ENCODE measurements at regions not wholly inside any gene's neighbourhood (a gene's known extent, or its start where the extent isn't known, plus 50 kb on each side); places are given as distances from the start of the nearest gene placed in this dataset.

DNA sequence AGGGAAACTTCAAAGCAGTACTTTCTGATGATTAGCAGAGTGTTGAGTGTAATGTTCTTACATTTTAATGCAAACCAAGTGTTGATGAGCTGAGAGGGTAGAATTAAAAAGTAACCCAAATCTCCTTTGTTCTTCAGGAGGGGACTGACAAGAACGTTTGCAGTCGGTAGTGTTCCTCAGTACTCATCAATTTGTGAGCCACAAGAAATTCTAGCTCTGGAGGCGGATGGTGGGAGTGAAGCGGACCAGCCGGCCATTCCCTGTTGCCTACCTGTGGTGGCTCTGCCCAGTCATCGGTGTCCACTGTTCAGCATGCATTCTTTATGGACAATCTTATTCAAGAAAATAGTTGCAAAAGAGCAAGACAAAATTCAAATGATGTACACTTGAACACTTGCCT is 438.6 kb upstream of the POU3F3 start:
- no peak for DNase-seq

DNA sequence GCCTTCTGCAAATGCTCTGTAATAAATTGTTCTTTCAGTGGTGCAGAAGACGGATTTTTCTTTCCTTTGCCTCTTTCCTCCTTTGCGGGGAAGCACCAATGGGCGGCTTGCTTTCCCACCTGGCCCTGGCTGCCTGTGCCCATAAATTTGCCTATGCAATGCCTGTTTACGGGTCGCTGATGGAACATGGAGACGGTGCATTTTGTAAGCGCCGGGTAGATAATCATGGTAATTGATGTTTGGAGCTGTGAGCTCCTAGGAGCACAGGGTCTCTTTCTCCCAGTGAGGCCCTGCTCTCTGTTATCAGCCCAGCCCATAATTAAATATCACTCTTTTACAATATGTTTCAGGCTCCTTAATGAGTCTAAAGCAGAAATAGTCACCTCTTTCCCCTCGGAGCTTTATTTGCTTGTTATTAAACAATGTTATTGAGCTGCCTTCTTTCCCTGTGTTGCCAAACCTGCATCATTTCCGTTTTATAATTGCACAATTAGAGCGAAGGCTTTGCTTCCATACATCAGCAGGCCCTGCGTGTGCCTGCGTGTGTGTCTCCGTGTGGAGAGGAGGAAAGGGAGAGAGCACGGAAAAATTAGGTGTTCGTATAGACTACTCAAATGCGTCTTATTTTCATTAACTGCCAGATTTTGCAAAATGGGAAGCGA is 437.4 kb upstream of the POU3F3 start:
- DNase-seq = no peak

DNA sequence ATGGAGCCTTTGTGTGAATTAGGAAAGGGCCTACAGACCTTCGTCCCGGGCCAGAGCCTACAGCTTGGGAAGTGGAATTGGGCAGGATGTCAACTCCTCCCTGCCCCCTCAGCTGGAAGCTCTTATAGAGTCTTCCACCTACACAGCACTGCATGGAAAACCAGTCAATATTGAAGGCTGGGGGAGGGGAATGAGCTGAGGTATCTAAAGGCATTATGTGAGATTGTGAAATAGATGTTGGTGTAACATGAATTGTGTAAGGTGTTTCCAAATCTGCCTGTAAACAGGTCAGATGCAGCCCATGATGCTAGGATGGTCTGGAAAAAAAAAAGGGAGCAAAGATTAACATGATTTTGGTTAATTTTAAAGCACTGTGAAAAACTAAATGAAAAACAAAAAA is 433.5 kb upstream of the POU3F3 start:
- DNase-seq = no peak

DNA sequence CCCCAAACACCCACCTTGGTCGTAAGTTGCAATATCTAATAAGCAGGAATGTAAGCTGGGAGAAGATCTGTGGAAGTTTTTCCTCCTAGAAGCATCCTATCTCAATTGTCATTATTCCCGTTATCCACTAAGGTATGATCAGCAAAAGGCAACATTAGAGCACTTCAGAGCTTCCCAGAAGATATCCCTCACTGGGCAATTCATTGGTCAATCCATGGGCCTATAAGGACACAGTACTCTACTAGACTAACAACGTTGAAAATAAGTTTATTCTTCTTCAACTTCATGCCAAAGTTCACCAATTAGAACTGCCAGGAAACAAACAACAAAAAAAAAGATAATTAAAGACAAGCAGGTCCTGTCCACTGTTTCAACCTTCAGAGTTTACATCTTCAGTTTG is 433.0 kb upstream of the POU3F3 start:
- no peak for DNase-seq

DNA sequence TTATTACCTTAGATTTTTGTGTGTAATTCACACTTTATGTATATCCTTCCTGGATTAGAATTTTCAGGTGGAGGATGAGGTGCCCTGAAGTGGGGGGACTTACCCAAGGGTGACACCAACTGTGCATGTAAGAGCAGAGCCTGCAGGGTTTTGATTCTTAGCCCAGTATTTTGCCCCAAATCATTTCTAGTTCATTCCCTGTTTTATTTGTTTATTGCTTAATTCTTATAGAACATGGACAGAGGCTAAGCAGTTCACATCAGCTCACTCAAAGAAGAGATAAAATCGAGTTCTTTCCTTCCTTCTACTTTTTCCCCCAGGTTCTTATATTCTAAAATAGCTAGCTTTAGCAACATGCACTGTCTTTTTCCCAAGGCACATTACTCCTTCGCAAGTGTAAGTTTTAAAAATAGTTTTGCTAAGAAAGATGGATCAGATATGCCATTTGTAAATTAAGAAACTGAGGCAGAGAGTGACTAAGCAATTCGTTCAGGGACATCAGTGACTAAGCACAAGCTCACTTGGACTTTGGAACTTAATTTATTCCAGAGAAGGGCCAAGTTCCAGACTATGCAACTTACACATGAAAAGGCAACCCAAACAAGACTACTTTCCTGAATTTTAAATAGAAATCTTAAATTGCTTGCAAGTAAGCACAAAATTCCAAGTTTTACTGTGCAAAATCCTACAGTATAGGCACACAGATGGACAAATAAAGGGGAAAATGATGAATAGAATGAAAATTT is 427.9 kb upstream of the POU3F3 start:
- no peak for DNase-seq

DNA sequence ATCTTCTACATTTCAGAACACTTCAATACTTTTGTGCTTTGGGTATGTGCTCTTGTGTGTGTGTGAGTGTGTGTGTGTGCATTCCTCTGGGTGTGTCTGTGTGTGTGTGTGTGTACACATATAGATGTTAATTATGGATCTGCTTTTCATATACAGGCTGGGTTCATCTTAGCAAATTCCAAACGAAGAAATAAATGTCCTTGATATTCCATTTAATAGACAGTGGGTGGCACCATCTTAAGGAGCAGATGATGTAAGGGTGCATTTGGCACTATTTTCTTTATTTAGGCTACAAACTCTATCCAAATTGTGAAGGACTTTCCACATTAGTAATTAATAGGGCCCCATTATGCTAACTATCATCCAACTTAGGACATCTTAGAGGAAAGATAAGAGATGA is 425.8 kb upstream of the POU3F3 start:
- no peak for DNase-seq

DNA sequence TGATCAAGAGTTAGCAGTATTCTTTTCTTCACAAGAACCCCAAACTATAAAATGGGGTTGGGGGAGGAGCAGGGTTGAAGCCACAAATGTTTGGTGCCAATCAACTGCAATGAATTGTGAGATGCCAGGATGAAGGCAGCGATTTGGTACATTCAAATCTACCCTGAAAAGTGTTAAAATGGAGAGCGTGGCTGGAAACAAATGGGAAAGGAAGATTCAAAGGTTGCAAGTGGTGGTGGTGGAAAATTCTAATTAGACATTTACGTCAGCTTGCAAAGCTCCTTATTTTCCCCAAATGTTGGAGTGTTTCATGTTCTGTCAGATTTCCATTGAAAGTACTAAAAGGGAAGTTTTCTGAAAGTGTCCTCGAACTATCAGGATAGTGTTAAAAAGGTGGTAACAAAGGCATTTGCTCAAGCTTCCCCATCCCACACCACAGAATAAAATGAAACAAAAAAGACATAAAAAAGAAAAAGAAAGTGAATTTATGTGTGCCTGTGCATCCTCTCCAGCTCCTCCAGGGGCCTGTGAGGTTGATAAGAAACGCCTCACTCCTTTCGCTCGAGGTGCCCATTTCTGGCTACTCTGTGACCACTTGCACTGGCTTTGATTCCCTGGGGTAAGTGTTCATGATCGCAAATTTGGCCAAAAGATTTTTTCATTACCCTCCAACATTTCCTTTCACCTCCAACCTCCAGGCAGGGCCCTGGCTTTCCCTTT is 424.1 kb upstream of the POU3F3 start:
- DNase-seq = no peak

DNA sequence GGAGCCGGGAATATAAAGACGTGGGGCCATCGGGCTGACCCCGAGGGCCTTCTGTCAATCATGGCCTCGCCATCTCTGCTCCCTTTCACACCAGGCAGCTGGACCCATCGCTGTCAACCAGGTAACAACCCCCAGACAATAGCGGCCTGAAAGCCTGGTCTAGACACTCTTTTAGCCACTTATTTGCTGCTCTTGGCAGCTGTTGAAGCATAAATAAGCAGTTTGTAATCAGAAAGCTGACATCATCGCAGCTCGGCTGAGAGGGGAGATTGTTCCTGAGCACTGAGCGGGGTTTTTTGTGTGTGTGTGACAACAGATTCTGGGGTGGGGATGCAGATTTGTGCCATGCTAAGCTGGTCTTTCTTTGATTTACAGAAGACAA is 423.6 kb upstream of the POU3F3 start:
- no peak for DNase-seq

DNA sequence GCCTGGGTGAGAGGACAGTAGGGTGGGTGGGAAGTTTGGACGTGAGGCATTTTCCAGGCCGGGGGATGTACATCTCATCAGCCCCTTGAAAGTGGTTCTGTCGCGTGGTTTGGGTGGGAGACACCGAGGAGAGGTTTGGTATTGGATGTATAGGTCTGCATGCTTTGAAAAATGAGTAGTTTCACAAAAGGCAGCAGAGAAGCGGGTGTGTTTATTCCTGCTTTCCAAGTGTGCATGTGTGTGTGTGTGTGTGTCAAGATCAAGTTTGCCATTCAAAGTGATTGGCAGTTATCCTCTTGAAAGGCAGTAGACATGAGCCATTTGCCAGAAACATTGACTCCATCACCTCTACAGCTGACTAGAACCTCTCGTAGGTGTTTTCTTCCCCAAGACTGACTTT is 423.1 kb upstream of the POU3F3 start:
- no peak for DNase-seq

DNA sequence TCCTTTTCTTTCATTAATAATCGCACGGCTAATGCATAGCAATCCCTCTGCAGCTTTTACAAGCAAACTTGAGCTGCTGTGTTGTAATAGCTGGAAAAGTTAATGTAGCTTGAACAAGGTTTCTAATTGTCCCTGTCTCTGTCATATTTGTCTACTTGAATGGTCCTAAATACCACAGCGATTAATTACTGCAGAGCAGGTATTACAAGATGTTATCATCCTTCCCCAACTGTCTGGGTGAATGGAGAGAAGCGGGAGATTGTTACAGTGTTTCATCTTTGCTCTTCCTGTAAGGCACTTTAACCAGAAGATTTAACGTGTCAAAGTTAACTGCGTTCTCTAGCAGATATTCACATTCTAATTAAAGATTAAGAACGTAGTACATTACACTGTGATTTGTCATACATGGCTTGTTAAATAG is 422.2 kb upstream of the POU3F3 start:
- no peak for DNase-seq

DNA sequence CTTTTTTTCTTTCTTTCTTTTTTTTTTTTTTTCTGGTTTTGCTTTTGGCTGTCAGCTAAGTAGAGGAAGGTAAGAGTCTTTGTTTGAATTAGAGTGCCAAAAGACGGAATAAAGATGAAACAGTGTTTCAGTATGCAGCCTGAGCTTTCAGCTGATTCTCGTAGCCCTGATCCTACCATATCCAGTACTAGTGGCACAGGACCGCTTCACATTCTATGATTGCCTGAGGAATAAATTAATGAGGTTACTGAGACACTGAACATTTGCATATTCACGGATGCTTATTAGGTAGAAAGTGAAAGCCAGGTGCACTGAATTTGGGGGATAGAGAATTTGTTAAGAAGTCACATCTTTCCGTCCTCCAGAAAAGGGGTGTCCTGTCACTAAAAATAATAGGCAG is 421.5 kb upstream of the POU3F3 start:
- no peak for DNase-seq

DNA sequence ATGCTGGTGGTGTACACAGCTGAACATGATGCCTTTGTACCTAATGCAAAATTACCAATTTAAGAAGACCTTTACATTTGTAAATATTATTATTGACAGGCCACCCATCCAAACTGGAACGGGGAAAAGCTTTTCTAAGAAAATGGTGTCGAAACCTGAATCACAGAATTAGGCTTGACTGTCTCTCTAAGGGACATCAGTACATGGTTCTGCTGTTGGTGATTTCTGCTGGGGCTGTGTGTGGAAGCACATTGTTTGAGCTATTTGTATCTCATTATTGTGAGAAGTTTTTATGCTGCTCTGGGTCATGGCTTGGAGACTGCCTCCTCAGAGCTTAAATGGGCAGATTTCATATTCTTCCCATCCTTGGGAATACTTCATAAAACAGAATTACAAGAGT is 420.9 kb upstream of the POU3F3 start:
- no peak for DNase-seq

DNA sequence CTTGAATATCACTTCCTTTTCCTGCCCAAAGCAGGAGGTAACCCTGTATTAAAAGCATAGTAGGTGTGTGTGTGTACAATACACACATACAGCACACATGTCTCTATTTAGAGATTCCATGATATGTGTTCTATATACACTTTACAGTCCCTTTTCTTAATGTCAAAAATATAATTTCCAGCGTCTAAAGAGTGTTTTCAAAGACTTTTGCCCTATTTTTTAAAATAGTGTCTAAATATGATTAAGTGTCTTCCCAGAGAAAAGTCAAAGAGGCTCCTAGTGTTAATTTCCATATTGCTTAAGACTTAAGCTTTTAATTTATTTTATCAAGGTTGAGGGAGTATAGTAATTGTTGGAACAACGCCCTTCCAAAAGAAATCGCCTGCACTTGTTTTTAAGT is 420.3 kb upstream of the POU3F3 start:
- no peak for DNase-seq

DNA sequence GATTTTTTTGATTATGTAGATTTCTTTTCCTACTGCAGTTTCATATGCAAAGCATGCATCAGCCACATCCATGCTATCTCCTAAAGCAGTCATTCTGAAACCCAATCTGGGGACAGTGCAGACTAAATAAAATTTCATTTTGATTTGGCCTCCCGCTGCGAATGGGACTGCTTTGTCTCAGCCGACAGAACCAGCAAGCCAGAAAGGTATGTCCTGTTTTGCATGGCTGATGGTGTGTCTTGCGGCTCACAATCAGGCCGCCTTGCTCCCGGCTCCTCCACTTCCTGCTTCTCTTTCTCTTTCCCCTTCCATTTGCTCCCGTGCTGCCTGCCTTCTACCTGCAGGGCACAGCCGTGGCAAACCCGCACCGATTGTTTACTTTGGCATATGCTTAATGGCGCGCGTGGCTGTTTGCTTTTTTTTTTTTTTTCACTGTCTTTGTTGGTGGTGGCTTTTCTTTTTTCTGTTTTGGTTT is 419.6 kb upstream of the POU3F3 start:
- peak; percentile 77 for DNase-seq

DNA sequence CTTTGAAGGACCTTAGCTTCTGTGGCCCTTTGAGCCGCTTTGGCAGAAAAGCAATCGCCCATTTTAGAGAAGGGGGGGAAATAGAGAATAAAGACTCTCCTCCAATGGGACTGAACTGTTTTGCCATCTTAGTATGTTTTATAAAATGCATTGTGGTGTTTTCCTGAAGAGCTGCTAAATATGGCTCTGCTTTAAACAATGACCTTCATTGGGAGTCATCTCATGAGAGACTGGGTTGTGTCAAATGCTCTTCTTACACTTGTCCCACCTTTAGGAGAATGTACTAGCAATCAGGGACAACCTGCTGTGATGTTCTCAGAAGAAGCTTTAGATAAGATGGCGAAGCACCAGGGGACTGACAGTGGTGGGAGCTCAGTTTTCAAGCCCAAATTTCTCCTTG is 418.9 kb upstream of the POU3F3 start:
- no peak for DNase-seq

DNA sequence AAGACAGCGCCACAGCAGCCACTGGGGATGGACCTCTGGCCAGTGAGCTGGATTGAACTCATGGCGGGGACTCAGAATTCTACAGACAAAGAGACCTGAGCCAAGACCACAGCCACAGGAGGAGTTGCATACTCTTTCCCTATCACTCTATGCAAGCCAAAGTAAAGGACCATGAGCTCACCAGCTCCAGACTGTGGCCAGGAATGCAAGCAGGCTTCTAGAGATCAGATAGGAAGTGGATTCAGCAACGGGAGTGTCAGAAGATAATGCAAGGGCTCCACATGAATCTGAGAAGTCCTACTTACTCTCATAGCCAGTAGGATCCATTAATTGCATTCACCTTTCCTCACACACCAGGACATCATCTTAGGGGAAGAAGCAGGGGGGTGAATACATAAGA is 415.4 kb upstream of the POU3F3 start:
- DNase-seq = no peak

DNA sequence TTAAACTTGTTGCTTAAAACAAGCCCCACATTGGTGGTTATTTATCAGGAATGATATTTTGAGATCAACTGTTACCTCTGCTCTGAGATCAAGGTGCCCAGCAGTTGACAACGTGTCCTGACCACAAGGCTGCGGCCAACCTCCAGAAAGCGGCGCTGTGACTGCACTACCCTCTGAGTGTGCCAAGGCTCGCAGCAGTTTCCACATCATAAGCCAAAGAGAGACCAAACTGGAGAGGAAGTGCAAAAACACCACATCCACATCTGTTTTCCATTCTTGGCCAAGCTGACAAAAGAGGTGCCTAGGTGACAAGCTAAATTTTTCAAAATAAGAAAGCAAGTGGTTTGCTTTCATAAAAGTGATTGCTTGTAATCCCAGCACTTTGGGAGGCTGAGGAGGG is 410.8 kb upstream of the POU3F3 start:
- no peak for DNase-seq

DNA sequence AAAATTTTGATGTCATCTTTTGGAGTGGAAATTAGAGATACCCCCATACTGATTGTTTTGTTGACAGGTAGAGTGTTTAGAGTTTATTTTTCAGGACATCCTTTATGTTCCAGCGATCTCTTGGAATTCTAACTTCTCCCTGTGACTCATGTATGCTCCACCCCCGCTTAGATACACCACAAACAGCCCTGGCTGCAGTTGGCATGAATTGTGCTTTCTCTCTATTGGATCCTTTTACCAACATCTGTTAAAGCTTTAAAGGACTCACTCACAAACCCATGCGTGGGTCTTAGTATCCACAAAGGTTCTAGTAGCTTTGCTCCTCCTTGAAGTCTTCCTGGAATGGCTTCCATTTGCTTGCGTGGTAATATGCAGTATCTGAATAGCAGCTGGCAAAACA is 409.5 kb upstream of the POU3F3 start:
- DNase-seq = no peak

DNA sequence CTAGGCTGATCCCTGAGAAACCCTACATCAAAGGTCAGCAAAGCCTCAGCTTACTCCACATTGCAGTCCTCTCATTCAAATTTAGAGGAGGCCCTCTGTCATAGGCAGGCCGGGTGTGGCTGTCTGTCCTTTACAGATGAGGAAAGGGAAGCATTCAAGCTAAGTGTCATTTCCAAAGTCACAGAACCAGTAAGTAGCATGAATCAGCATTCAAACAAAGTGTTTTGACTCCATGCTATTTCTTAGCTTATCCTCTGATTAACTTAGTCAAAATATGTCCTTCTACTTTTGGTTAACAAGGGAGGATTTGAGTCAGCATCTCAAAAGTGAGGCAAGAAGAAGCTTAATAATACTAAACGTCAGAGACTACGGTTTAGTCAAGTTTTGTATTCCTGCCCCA is 409.0 kb upstream of the POU3F3 start:
- DNase-seq = no peak

DNA sequence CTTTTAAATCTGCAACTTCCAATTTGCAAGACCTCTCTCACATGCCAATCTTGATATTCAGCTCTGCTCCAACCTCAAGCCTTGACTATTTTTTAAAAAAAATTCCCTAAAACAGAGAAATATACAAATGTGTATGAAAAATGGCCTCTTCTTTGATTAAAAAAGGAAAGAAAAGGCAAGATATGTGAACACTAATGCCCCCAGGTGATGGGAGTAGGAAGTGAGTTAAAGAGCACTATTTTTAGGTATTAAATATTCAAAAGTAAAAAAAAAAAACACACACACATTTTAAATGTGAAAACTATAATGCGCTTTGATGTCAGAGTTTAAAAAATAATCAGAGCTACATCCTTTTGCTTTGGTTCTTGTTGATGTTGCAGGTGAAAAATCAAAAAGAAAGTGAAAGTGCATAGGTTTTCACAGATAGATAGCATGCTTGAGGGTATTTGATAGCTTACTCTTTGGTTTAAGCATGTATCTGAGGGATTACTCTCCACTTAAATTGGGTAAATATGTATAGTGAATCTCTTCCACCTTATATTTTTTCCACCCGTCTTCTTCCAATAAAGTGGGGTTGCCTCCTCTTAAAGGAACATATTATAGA is 406.0 kb upstream of the POU3F3 start:
- DNase-seq = no peak

DNA sequence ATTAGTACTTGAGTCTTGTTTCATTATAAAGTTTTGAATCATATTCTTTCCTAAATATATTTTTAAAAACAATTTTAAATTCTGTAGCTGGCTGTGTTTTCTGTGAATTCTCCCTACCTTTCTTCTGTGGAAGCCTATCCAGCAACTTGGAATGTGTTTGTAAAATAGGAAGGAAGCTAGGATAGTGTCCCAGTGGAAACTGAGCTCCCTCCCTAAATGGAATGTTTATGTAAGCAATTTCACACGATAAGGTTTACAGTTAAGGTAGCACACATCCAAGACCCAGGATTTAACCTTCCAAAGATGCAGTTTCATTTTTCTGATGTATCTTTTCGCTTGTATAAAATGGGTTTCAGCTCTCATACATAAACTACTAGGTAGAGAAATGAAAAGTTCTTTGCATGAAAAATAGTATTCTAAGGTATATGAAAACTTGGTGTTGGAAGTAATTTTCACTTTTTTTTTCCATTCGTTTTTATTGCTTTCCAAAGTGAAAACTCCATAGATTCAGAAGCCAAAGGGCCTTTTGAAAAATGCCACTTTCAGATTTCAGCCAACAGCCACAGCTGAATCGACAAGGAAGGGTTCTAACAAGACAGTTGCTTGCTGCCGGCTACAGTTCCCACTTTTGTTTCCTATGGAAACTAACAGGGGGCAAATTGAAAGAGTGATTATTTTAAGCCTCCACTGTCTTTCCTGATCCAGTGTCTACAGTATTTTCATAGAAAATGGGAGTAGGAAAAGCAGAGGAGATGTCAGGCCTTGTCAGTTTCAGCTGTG is 405.1 kb upstream of the POU3F3 start:
- DNase-seq = no peak

DNA sequence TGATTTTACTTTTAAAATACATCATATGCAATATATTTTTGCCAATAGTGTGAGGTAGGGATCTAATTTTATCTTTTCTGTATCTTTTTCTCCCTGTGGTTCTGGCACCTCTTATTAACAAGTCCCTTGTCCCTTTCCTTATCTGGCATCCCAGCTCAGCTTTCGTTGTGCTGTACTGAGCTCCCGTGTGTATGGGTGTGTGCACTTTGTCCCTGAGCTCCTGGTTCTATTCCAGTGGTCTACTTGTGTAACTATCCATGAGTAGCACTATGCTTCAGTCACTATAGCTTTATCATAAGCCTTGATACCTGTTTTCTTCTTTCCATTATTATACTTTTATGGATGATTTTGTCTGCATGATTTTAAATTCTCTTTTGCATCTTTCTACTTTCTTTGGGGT is 401.4 kb upstream of the POU3F3 start:
- no peak for DNase-seq

DNA sequence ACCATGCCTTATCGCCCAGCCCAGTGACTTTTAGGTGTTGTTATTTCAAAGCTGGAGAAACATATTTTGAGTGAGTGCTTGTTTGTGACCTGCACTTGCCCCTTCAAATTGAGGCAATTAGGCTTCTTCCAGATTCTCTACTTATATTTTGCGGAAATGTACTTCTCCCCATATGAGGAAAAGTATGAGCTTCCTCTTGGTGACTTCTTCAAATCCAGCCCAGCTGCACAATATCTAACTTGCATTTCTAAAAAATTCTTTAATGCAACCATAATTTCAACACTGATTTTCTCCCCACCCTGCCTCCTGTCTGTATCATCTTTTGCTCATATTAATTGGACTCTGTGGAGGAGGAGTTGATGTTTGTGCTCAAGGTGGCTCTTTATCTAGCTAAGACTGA is 391.2 kb upstream of the POU3F3 start:
- no peak for DNase-seq
